MM.1S (cell line): ENCODE measurements at regions not wholly inside any gene's neighbourhood (a gene's known extent, or its start where the extent isn't known, plus 50 kb on each side); places are given as distances from the start of the nearest gene placed in this dataset.

ENCODE experiments used
- DNase-seq: peaks from one replicate; pipeline ENCODE4 v3.0.0-alpha.2; 2015
- H2AFZ ChIP-seq: fragments of 300-600 bp; sonication (generic); 2 replicates; pipeline ENCODE4 v1.6.0; 2016; ENCODE audit warnings: antibody characterized with exemption, low read length
- H3F3A ChIP-seq: fragments of 300-600 bp; sonication (generic); 2 replicates; pipeline ENCODE4 v1.6.1; 2016; ENCODE audit warnings: mild to moderate bottlenecking, antibody characterized with exemption, low read length, moderate library complexity, mixed read lengths; ENCODE audit not compliant: insufficient read depth
- H3K27ac ChIP-seq: fragments of 300-600 bp; sonication (generic); 2 replicates; pipeline ENCODE4 v1.5.1; 2016; ENCODE audit warnings: mild to moderate bottlenecking, low read length
- H3K27me3 ChIP-seq: fragments of 300-600 bp; sonication (generic); replicated peaks from 2 replicates; pipeline ENCODE4 v1.6.0; 2016; ENCODE audit warnings: low read length; ENCODE audit not compliant: insufficient read depth
- H3K36me3 ChIP-seq: fragments of 300-600 bp; sonication (generic); replicated peaks from 2 replicates; pipeline ENCODE4 v1.6.1; 2016; ENCODE audit warnings: mild to moderate bottlenecking, low read length, mixed read lengths; ENCODE audit not compliant: insufficient read depth
- H3K4me1 ChIP-seq: fragments of 300-600 bp; sonication (generic); 2 replicates; pipeline ENCODE4 v1.6.1; 2016; ENCODE audit warnings: low read length, mixed read lengths
- H3K4me2 ChIP-seq: fragments of 300-600 bp; sonication (generic); 2 replicates; pipeline ENCODE4 v1.6.0; 2016; ENCODE audit warnings: low read depth, low read length
- H3K4me3 ChIP-seq: fragments of 300-600 bp; sonication (generic); 2 replicates; pipeline ENCODE4 v1.5.1; 2016; ENCODE audit warnings: low read length, mixed read lengths
- H3K79me2 ChIP-seq: fragments of 300-600 bp; sonication (generic); 2 replicates; pipeline ENCODE4 v1.6.1; 2016; ENCODE audit warnings: mixed run types, low read length, mixed read lengths
- H3K9ac ChIP-seq: fragments of 300-600 bp; sonication (generic); 2 replicates; pipeline ENCODE4 v1.6.1; 2016; ENCODE audit warnings: low read length, mixed read lengths
- H3K9me2 ChIP-seq: fragments of 300-600 bp; sonication (generic); replicated peaks from 2 replicates; pipeline ENCODE4 v1.6.1; 2016; ENCODE audit warnings: mild to moderate bottlenecking, low read length, mixed read lengths; ENCODE audit not compliant: insufficient read depth
- H3K9me3 ChIP-seq: fragments of 300-600 bp; sonication (generic); replicated peaks from 2 replicates; pipeline ENCODE4 v1.6.1; 2016; ENCODE audit warnings: mild to moderate bottlenecking, low read length, mixed read lengths; ENCODE audit not compliant: insufficient read depth
- H4K20me1 ChIP-seq: fragments of 300-600 bp; sonication (generic); 2 replicates; pipeline ENCODE4 v1.6.1; 2016; ENCODE audit warnings: mild to moderate bottlenecking, low read length, moderate library complexity, mixed read lengths; ENCODE audit not compliant: insufficient read depth
- EZH2 ChIP-seq: fragments of 300-600 bp; sonication (generic); optimal IDR thresholded peaks from 2 replicates; pipeline ENCODE3; 2017; ENCODE audit warnings: low read depth, mild to moderate bottlenecking, antibody characterized with exemption, low read length, mixed read lengths
- EZH2phosphoT487 ChIP-seq: fragments of 300-600 bp; sonication (generic); IDR thresholded peaks from 2 replicates; pipeline ENCODE4 v1.6.1; 2018; ENCODE audit warnings: antibody characterized with exemption, low read length
- TF ChIP-seq, protein P1 (sequence below): fragments of 300-600 bp; sonication (generic); IDR thresholded peaks from 2 replicates; pipeline ENCODE4 v1.5.1; 2016; ENCODE audit warnings: antibody characterized with exemption, low read length, mixed read lengths

DNA sequence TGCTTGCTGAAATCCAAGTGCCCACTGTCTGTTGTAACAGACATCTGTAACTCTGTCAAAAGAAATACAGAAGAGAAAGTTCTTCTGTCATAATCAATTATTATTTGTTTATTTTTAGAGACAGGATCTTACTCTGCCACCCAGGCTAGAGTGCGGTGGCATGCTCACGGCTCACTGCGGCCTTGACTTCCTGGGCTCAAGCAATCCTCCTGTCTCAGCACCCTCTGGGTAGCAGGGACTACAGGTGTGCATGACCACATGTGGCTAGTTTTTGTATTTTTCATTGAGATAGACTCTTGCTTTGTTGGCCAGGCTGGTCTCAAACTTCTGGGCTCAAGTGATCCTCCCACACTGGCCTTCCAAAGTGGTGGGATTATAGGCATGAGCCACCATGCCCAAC, 177.6 kb upstream of the SETMAR start:
- no peak overlapping the region for H3K4me3 ChIP-seq
- H3F3A ChIP-seq, result no peaks in the 10 kb centered on the region
- no peaks in the 10 kb centered on the region for H3K4me1 ChIP-seq
- H3K9me2 ChIP-seq, result no peaks in the 10 kb centered on the region
- DNase-seq, result no peak
- H3K27ac ChIP-seq, result no peak overlapping the region
- TF ChIP-seq EZH2, result no peak
- TF ChIP-seq, protein P1, sequence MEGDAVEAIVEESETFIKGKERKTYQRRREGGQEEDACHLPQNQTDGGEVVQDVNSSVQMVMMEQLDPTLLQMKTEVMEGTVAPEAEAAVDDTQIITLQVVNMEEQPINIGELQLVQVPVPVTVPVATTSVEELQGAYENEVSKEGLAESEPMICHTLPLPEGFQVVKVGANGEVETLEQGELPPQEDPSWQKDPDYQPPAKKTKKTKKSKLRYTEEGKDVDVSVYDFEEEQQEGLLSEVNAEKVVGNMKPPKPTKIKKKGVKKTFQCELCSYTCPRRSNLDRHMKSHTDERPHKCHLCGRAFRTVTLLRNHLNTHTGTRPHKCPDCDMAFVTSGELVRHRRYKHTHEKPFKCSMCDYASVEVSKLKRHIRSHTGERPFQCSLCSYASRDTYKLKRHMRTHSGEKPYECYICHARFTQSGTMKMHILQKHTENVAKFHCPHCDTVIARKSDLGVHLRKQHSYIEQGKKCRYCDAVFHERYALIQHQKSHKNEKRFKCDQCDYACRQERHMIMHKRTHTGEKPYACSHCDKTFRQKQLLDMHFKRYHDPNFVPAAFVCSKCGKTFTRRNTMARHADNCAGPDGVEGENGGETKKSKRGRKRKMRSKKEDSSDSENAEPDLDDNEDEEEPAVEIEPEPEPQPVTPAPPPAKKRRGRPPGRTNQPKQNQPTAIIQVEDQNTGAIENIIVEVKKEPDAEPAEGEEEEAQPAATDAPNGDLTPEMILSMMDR, result no peak
- TF ChIP-seq EZH2phosphoT487, result no peak
- no peak overlapping the region for H3K9ac ChIP-seq
- no peaks in the 10 kb centered on the region for H3K9me3 ChIP-seq
- H3K79me2 ChIP-seq, result no peaks in the 10 kb centered on the region
- no peaks in the 10 kb centered on the region for H4K20me1 ChIP-seq
- no peaks in the 10 kb centered on the region for H3K27me3 ChIP-seq
- no peaks in the 10 kb centered on the region for H3K36me3 ChIP-seq
- H3K4me2 ChIP-seq, result no peak overlapping the region
- no peak overlapping the region for H2AFZ ChIP-seq

- no peaks in the 10 kb centered on the region for H3K9me3 ChIP-seq
- H3F3A ChIP-seq, result no peaks in the 10 kb centered on the region
- H3K9ac ChIP-seq, result no peak overlapping the region
- no peaks in the 10 kb centered on the region for H3K27me3 ChIP-seq
- no peaks in the 10 kb centered on the region for H4K20me1 ChIP-seq
- H3K4me2 ChIP-seq, result no peak overlapping the region
- TF ChIP-seq EZH2, result no peak
- no peak for TF ChIP-seq EZH2phosphoT487
- TF ChIP-seq, protein P1, result no peak
- no peaks in the 10 kb centered on the region for H3K36me3 ChIP-seq
- no peak overlapping the region for H3K27ac ChIP-seq
- H3K79me2 ChIP-seq, result no peaks in the 10 kb centered on the region
- H3K4me3 ChIP-seq, result no peak overlapping the region
- no peaks in the 10 kb centered on the region for H3K4me1 ChIP-seq
- H2AFZ ChIP-seq, result no peak overlapping the region
- H3K9me2 ChIP-seq, result no peaks in the 10 kb centered on the region
- no peak for DNase-seq
These were observed 164.9 kb upstream of the SETMAR start for GRCh38 chr3:4138150-4138785.

- H3K9me2 ChIP-seq, result no peaks in the 10 kb centered on the region
- no peak overlapping the region for H3K27ac ChIP-seq
- no peak for DNase-seq
- no peak overlapping the region for H3K9ac ChIP-seq
- H3K36me3 ChIP-seq, result no peaks in the 10 kb centered on the region
- no peaks in the 10 kb centered on the region for H3K27me3 ChIP-seq
- H3K9me3 ChIP-seq, result no peaks in the 10 kb centered on the region
- no peaks in the 10 kb centered on the region for H4K20me1 ChIP-seq
- H3K4me1 ChIP-seq, result no peaks in the 10 kb centered on the region
- no peaks in the 10 kb centered on the region for H3F3A ChIP-seq
- H2AFZ ChIP-seq, result no peak overlapping the region
- H3K4me2 ChIP-seq, result no peak overlapping the region
- H3K79me2 ChIP-seq, result no peaks in the 10 kb centered on the region
- H3K4me3 ChIP-seq, result no peak overlapping the region
- TF ChIP-seq EZH2 (no peak), EZH2phosphoT487 (no peak)
- TF ChIP-seq, protein P1, result no peak
These were observed 164.3 kb upstream of the SETMAR start for GRCh38 chr3:4138786-4139431.
